Hepatocyte (in vitro differentiated cells): ENCODE measurements at regions not wholly inside any gene's neighbourhood (a gene's known extent, or its start where the extent isn't known, plus 50 kb on each side); places are given as distances from the start of the nearest gene placed in this dataset.
A peak's percentile ranks its signal among the peaks of the same experiment; 100 is the strongest.
"Not testable (repeated sequence)": the region's sequence is repeated elsewhere in the genome, so short reads cannot be mapped to it uniquely, and the experiment has no call there.

ENCODE experiments used
- DNase-seq: peaks from one replicate; pipeline ENCODE4 v3.0.0-alpha.2; 2016; ENCODE audit warnings: low spot score
- H2AFZ ChIP-seq: fragments of 200-600 bp; sonication (generic); 2 replicates; pipeline ENCODE4 v1.6.0; 2016; ENCODE audit warnings: antibody characterized with exemption, mild to moderate bottlenecking
- H3K27ac ChIP-seq: fragments of 200-600 bp; sonication (generic); 2 replicates; pipeline ENCODE4 v1.5.1; 2016; ENCODE audit warnings: mild to moderate bottlenecking
- H3K27me3 ChIP-seq: fragments of 200-600 bp; sonication (generic); 2 replicates; pipeline ENCODE4 v1.6.1; 2016
- H3K36me3 ChIP-seq: fragments of 200-600 bp; sonication (generic); replicated peaks from 2 replicates; pipeline ENCODE4 v1.5.1; 2016; ENCODE audit warnings: low read depth; ENCODE audit not compliant: insufficient read depth
- H3K4me1 ChIP-seq: fragments of 200-600 bp; sonication (generic); 2 replicates; pipeline ENCODE4 v1.5.1; 2016; ENCODE audit warnings: mild to moderate bottlenecking, moderate library complexity; ENCODE audit not compliant: insufficient read depth
- H3K4me2 ChIP-seq: fragments of 200-600 bp; sonication (generic); 2 replicates; pipeline ENCODE4 v1.6.0; 2016
- H3K4me3 ChIP-seq: fragments of 200-600 bp; sonication (generic); 2 replicates; pipeline ENCODE4 v1.5.1; 2016; ENCODE audit warnings: mild to moderate bottlenecking
- H3K79me2 ChIP-seq: fragments of 200-600 bp; sonication (generic); 2 replicates; pipeline ENCODE4 v1.6.0; 2017; ENCODE audit warnings: mild to moderate bottlenecking
- H3K9me2 ChIP-seq: fragments of 200-600 bp; sonication (generic); replicated peaks from 2 replicates; pipeline ENCODE4 v1.6.0; 2017; ENCODE audit warnings: mild to moderate bottlenecking; ENCODE audit not compliant: insufficient read depth
- H3K9me3 ChIP-seq: fragments of 200-600 bp; sonication (generic); 2 replicates; pipeline ENCODE4 v1.5.1; 2016; ENCODE audit warnings: low read depth, mild to moderate bottlenecking
- H4K20me1 ChIP-seq: fragments of 200-600 bp; sonication (generic); 2 replicates; pipeline ENCODE4 v1.6.0; 2016; ENCODE audit warnings: mild to moderate bottlenecking; ENCODE audit not compliant: insufficient read depth, poor library complexity, severe bottlenecking
- CTCF ChIP-seq: fragments of 200-600 bp; sonication (generic); IDR thresholded peaks from 2 replicates; pipeline ENCODE4 v1.5.1; 2016; ENCODE audit warnings: antibody characterized with exemption, mild to moderate bottlenecking; ENCODE audit not compliant: poor library complexity
- EZH2 ChIP-seq: fragments of 200-600 bp; sonication (generic); IDR thresholded peaks from 2 replicates; pipeline ENCODE4 v1.6.1; 2016; ENCODE audit warnings: antibody characterized with exemption, mild to moderate bottlenecking, borderline replicate concordance
- EZH2phosphoT487 ChIP-seq: fragments of 200-600 bp; sonication (generic); IDR thresholded peaks from one replicate; pipeline ENCODE4 v1.6.1; 2018; ENCODE audit warnings: antibody characterized with exemption, mild to moderate bottlenecking, low read depth, moderate library complexity; ENCODE audit not compliant: unreplicated experiment, severe bottlenecking
- WGBS: methylation state at CpG from one replicate; pipeline ENCODE4 v1.1.6; 2016; ENCODE audit warnings: low lambda C conversion rate; ENCODE audit errors: missing lambda C conversion rate; 5-methylcytosine and 5-hydroxymethylcytosine counted together

GRCh38 chr15:25173241-25174028, 218.6 kb downstream of the SNRPN start:
- DNase-seq = no peak
- Histone ChIP-seq H3K36me3 (no peaks in the 10 kb centered on the region), H3K4me2 (no peak overlapping the region), H3K9me2 (no peaks in the 10 kb centered on the region), H3K27me3 (no peaks in the 10 kb centered on the region), H2AFZ (no peak overlapping the region), H3K4me1 (no peaks in the 10 kb centered on the region), H3K27ac (no peak overlapping the region), H3K79me2 (no peaks in the 10 kb centered on the region), H4K20me1 (no peaks in the 10 kb centered on the region), H3K9me3 (peaks cover 3% of the 10 kb centered on the region), H3K4me3 (no peak overlapping the region)
- WGBS = 84% methylated on average over 13 of the region's 13 CpGs
- TF ChIP-seq EZH2 (no peak), CTCF (no peak), EZH2phosphoT487 (no peak)

GRCh38 chr15:25174149-25174548, 219.4 kb downstream of the SNRPN start:
- not testable (repeated sequence) for DNase-seq, H3K79me2 ChIP-seq, H3K27ac ChIP-seq, H3K4me3 ChIP-seq, H2AFZ ChIP-seq, H3K36me3 ChIP-seq, H4K20me1 ChIP-seq, H3K4me2 ChIP-seq, H3K27me3 ChIP-seq, H3K9me2 ChIP-seq, H3K9me3 ChIP-seq, H3K4me1 ChIP-seq
- WGBS = 86% methylated on average over 10 of the region's 10 CpGs

- no peak overlapping the region for H3K4me2 ChIP-seq
- no peaks in the 10 kb centered on the region for H3K9me2 ChIP-seq
- TF ChIP-seq CTCF = no peak
- no peak for TF ChIP-seq EZH2
- TF ChIP-seq EZH2phosphoT487 = no peak
- WGBS = 87% methylated on average over 8 of the region's 8 CpGs
- DNase-seq = peak; percentile 1
- H3K36me3 ChIP-seq = no peaks in the 10 kb centered on the region
- no peaks in the 10 kb centered on the region for H3K4me1 ChIP-seq
- H2AFZ ChIP-seq = no peak overlapping the region
- H3K27me3 ChIP-seq = no peaks in the 10 kb centered on the region
- no peak overlapping the region for H3K27ac ChIP-seq
- H3K79me2 ChIP-seq = no peaks in the 10 kb centered on the region
- H3K4me3 ChIP-seq = no peak overlapping the region
- no peaks in the 10 kb centered on the region for H4K20me1 ChIP-seq
- peaks cover 3% of the 10 kb centered on the region for H3K9me3 ChIP-seq
Measured at GRCh38 chr15:25175033-25175788, 220.4 kb downstream of the SNRPN start.
